GM12892 (cell line): ENCODE measurements at regions not wholly inside any gene's neighbourhood (a gene's known extent, or its start where the extent isn't known, plus 50 kb on each side); places are given as distances from the start of the nearest gene placed in this dataset.

Experiments
- POLR2A ChIP-seq: IDR thresholded peaks from 2 replicates; pipeline ENCODE4 v1.6.1; 2011; ENCODE audit warnings: low read depth, low read length, control low read depth
- TAF1 ChIP-seq: IDR thresholded peaks from 2 replicates; pipeline ENCODE4 v1.6.1; 2011; ENCODE audit warnings: low read depth, mild to moderate bottlenecking, control low read depth, low read length, borderline replicate concordance

GRCh38 chr7:7119729-7120128 is 62.6 kb upstream of the C1GALT1 start:
- TF ChIP-seq POLR2A (no peak), TAF1 (no peak)
